Activated CD8-positive, alpha-beta T cell treated with anti-CD3 and anti-CD28 coated beads for 36 hours (primary cell): ENCODE measurements at regions not wholly inside any gene's neighbourhood (a gene's known extent, or its start where the extent isn't known, plus 50 kb on each side); places are given as distances from the start of the nearest gene placed in this dataset.

ENCODE experiments used
- ATAC-seq: fragments of 200-7000 bp; cut with Tn5 transposase; one replicate; pipeline ENCODE4 v1.10.0; 2021; ENCODE audit warnings: mild to moderate bottlenecking, moderate library complexity
- CTCF ChIA-PET: fragments of 350-600 bp; sonication (Branson Sonifier 250); formaldehyde crosslinking; loops from one replicate; lab custom pipeline; 2021; ENCODE audit warnings: antibody characterized with exemption; lab: Charles Lee
- POLR2A ChIA-PET: fragments of 350-600 bp; sonication (Branson Sonifier 250); formaldehyde crosslinking; loops from one replicate; lab custom pipeline; 2021; ENCODE audit warnings: antibody characterized with exemption; lab: Charles Lee
- DNase-seq: peaks from one replicate; pipeline ENCODE4 v3.0.0-alpha.2; 2020
- H3K27ac Mint-ChIP-seq: one replicate; pipeline ENCODE4 v1.8.0; 2021; ENCODE audit warnings: mild to moderate bottlenecking, mixed read lengths
- H3K27me3 Mint-ChIP-seq: one replicate; pipeline ENCODE4 v1.8.0; 2021; ENCODE audit warnings: mixed read lengths
- H3K36me3 Mint-ChIP-seq: one replicate; pipeline ENCODE4 v1.8.0; 2021; ENCODE audit warnings: low read depth, mixed read lengths
- H3K4me1 Mint-ChIP-seq: one replicate; pipeline ENCODE4 v1.8.0; 2021; ENCODE audit warnings: low read depth, mixed read lengths
- H3K4me3 Mint-ChIP-seq: one replicate; pipeline ENCODE4 v1.8.0; 2021; ENCODE audit warnings: mild to moderate bottlenecking, moderate library complexity, mixed read lengths
- H3K9me3 Mint-ChIP-seq: one replicate; pipeline ENCODE4 v1.8.0; 2021; ENCODE audit warnings: mixed read lengths
- CTCF ChIP-seq: fragments of 200-600 bp; IDR thresholded peaks from one replicate; pipeline ENCODE4 v1.8.0; 2022; ENCODE audit warnings: antibody characterized with exemption, mild to moderate bottlenecking
- intact Hi-C: fragments of 100-400 bp; cut with micrococcal nuclease; formaldehyde crosslinking; loops from one replicate; pipeline ENCODE4 v1.10.0; 2022

- intact Hi-C loops: no loop called here
- Mint-ChIP-seq H3K27me3 (peaks cover under 1% of the 10 kb centered on the region), H3K4me1 (no peaks in the 10 kb centered on the region), H3K27ac (no peak overlapping the region), H3K36me3 (no peaks in the 10 kb centered on the region), H3K9me3 (no peaks in the 10 kb centered on the region), H3K4me3 (no peak overlapping the region)
- ATAC-seq: no peak
- CTCF ChIA-PET: no interaction called here
- POLR2A ChIA-PET: no interaction called here
- DNase-seq: no peak
- no peak for TF ChIP-seq CTCF
These were observed 224.1 kb downstream of the SNX19 start for GRCh38 chr11:130692220-130692619.

- H3K27me3 Mint-ChIP-seq: no peaks in the 10 kb centered on the region
- ATAC-seq (no peak), DNase-seq (no peak)
- intact Hi-C loops: no loop called here
- CTCF ChIA-PET: interaction anchor here (1.7 kb wide), 1 partner anchor 169 kb away, joined by 4 read pairs; no protein-coding TSS in a partner anchor
- H3K4me3 Mint-ChIP-seq: no peak overlapping the region
- no peak overlapping the region for H3K27ac Mint-ChIP-seq
- H3K36me3 Mint-ChIP-seq: no peaks in the 10 kb centered on the region
- TF ChIP-seq CTCF: no peak
- H3K4me1 Mint-ChIP-seq: no peaks in the 10 kb centered on the region
- POLR2A ChIA-PET: no interaction called here
- H3K9me3 Mint-ChIP-seq: no peaks in the 10 kb centered on the region
These were observed 222.7 kb downstream of the SNX19 start for GRCh38 chr11:130693543-130693942.

- Mint-ChIP-seq H3K27ac (no peak overlapping the region), H3K9me3 (no peaks in the 10 kb centered on the region), H3K27me3 (no peaks in the 10 kb centered on the region), H3K4me3 (no peak overlapping the region), H3K36me3 (no peaks in the 10 kb centered on the region), H3K4me1 (no peaks in the 10 kb centered on the region)
- ChIA-PET POLR2A (no interaction called here), CTCF (interaction anchor here (1.7 kb wide), 1 partner anchor 168 kb away, joined by 4 read pairs; no protein-coding TSS in a partner anchor)
- no peak for DNase-seq
- no peak for ATAC-seq
- TF ChIP-seq CTCF: no peak
- intact Hi-C loops: no loop called here
These were observed 221.7 kb downstream of the SNX19 start for GRCh38 chr11:130694488-130695045.

- ATAC-seq (no peak), DNase-seq (no peak)
- TF ChIP-seq CTCF: no peak
- Mint-ChIP-seq H3K27ac (no peak overlapping the region), H3K27me3 (no peaks in the 10 kb centered on the region), H3K36me3 (no peaks in the 10 kb centered on the region), H3K4me3 (no peak overlapping the region), H3K9me3 (no peaks in the 10 kb centered on the region), H3K4me1 (no peaks in the 10 kb centered on the region)
- intact Hi-C loops: no loop called here
- ChIA-PET CTCF (no interaction called here), POLR2A (no interaction called here)
These were observed 218.1 kb downstream of the SNX19 start for GRCh38 chr11:130698174-130698573.

- TF ChIP-seq CTCF: no peak
- no peaks in the 10 kb centered on the region for H3K27me3 Mint-ChIP-seq
- H3K4me1 Mint-ChIP-seq: no peaks in the 10 kb centered on the region
- POLR2A ChIA-PET: no interaction called here
- no peak overlapping the region for H3K4me3 Mint-ChIP-seq
- no peak overlapping the region for H3K27ac Mint-ChIP-seq
- H3K36me3 Mint-ChIP-seq: no peaks in the 10 kb centered on the region
- intact Hi-C loops: no loop called here
- ATAC-seq: no peak
- CTCF ChIA-PET: no interaction called here
- no peaks in the 10 kb centered on the region for H3K9me3 Mint-ChIP-seq
- DNase-seq: no peak
These were observed 216.7 kb downstream of the SNX19 start for GRCh38 chr11:130699561-130699960.
